B cell (primary cell): ENCODE measurements at regions not wholly inside any gene's neighbourhood (a gene's known extent, or its start where the extent isn't known, plus 50 kb on each side); places are given as distances from the start of the nearest gene placed in this dataset.

Source experiments
- ATAC-seq: fragments of 200-7000 bp; cut with Tn5 transposase; one replicate; pipeline ENCODE4 v1.10.0; 2021; ENCODE audit warnings: low read depth, mild to moderate bottlenecking, moderate number of reproducible peaks, moderate library complexity
- CTCF ChIA-PET: fragments of 350-600 bp; sonication (Branson Sonifier 250); formaldehyde crosslinking; loops from one replicate; lab custom pipeline; 2021; ENCODE audit warnings: antibody characterized with exemption, inconsistent platforms; lab: Charles Lee
- POLR2A ChIA-PET: fragments of 350-600 bp; sonication (Branson Sonifier 250); formaldehyde crosslinking; loops from one replicate; lab custom pipeline; 2021; ENCODE audit warnings: antibody characterized with exemption; lab: Charles Lee
- DNase-seq: peaks from one replicate; pipeline ENCODE4 v3.0.0; 2013
- H2AFZ ChIP-seq: 2 replicates; pipeline ENCODE4 v1.6.1; 2012; ENCODE audit warnings: mild to moderate bottlenecking, low read depth, low read length; ENCODE audit not compliant: insufficient read depth, poor library complexity, severe bottlenecking
- H3K27ac ChIP-seq, 2 donors: 1 replicate in 1 of 2; 2 replicates in 1 of 2; pipeline ENCODE4 v1.5.1; 2012 to 2013; ENCODE audit warnings: low read length in 2 of 2, mild to moderate bottlenecking in 2 of 2, moderate library complexity in 1 of 2
- H3K27me3 ChIP-seq, 4 experiments: fragments of 200-600 bp in 1 of 4; sonication (generic) in 1 of 4; replicated peaks in 1 of 4; 1 replicate in 2 of 4; 2 replicates in 2 of 4; pipeline versions ENCODE4 v1.6.1 to v1.7.0; 2013 to 2016; ENCODE audit warnings: low read length in 3 of 4, mild to moderate bottlenecking in 2 of 4, mixed read lengths in 1 of 4, moderate library complexity in 1 of 4; ENCODE audit not compliant: insufficient read depth in 4 of 4, control insufficient read depth in 3 of 4; ENCODE audit errors: control extremely low read depth in 1 of 4
- H3K36me3 ChIP-seq, 2 experiments: replicated peaks in 1 of 2; 1 replicate in 1 of 2; 2 replicates in 1 of 2; pipeline versions ENCODE4 v1.6.1 to v1.7.1; 2013; ENCODE audit warnings: low read length in 1 of 2; ENCODE audit not compliant: insufficient read depth in 2 of 2, control insufficient read depth in 1 of 2; ENCODE audit errors: control extremely low read depth in 1 of 2, extremely low read depth in 1 of 2
- H3K4me1 ChIP-seq, 2 donors: fragments of 200-600 bp in 1 of 2; sonication (generic) in 1 of 2; 1 replicate in 1 of 2; 2 replicates in 1 of 2; pipeline versions ENCODE4 v1.5.1 to v1.6.1; 2013 to 2017; ENCODE audit warnings: low read length in 2 of 2; ENCODE audit not compliant: control insufficient read depth in 2 of 2, insufficient read depth in 2 of 2
- H3K4me2 ChIP-seq: replicated peaks from 2 replicates; pipeline ENCODE3; 2012; ENCODE audit warnings: mild to moderate bottlenecking, low read depth, low read length; ENCODE audit not compliant: poor library complexity, severe bottlenecking
- H3K4me3 ChIP-seq, 5 experiments: fragments of 200-600 bp in 1 of 5; sonication (generic) in 1 of 5; 1 replicate in 3 of 5; 2 replicates in 2 of 5; pipeline versions ENCODE4 v1.5.1 to v1.7.0; 2011 to 2016; ENCODE audit warnings: low read length in 4 of 5, mild to moderate bottlenecking in 4 of 5, low read depth in 2 of 5, control low read depth in 1 of 5, moderate library complexity in 1 of 5; ENCODE audit not compliant: insufficient read depth in 1 of 5; ENCODE audit errors: control extremely low read depth in 1 of 5, extremely low read depth in 1 of 5
- H3K79me2 ChIP-seq: fragments of 200-600 bp; sonication (generic); one replicate; pipeline ENCODE4 v1.6.0; 2016; ENCODE audit warnings: low read length; ENCODE audit not compliant: control insufficient read depth, insufficient read depth
- H3K9ac ChIP-seq: fragments of 200-600 bp; sonication (generic); 2 replicates; pipeline ENCODE4 v1.6.1; 2017; ENCODE audit warnings: mild to moderate bottlenecking, low read length, moderate library complexity
- H3K9me3 ChIP-seq, 3 donors: one replicate each; pipeline versions ENCODE4 v1.6.1 to v1.7.1; 2013; ENCODE audit warnings: low read length in 2 of 3; ENCODE audit not compliant: control insufficient read depth in 2 of 3, insufficient read depth in 1 of 3; ENCODE audit errors: control extremely low read depth in 1 of 3
- H4K20me1 ChIP-seq: 2 replicates; pipeline ENCODE4 v1.6.0; 2012; ENCODE audit warnings: mild to moderate bottlenecking, low read length; ENCODE audit not compliant: insufficient read depth, control insufficient read depth, poor library complexity, severe bottlenecking
- H3K27ac Mint-ChIP-seq: one replicate; pipeline ENCODE4 v1.8.0; 2021; ENCODE audit warnings: mixed read lengths
- H3K27me3 Mint-ChIP-seq: one replicate; pipeline ENCODE4 v1.8.0; 2021; ENCODE audit warnings: mixed read lengths
- H3K4me1 Mint-ChIP-seq: one replicate; pipeline ENCODE4 v1.8.0; 2021; ENCODE audit warnings: mixed read lengths
- H3K4me3 Mint-ChIP-seq: one replicate; pipeline ENCODE4 v1.8.0; 2021; ENCODE audit warnings: mixed read lengths
- H3K9me3 Mint-ChIP-seq: one replicate; pipeline ENCODE4 v1.8.0; 2022; ENCODE audit warnings: mixed read lengths; ENCODE audit not compliant: insufficient read depth
- EZH2 ChIP-seq: IDR thresholded peaks from 2 replicates; pipeline ENCODE4 v1.6.1; 2012; ENCODE audit warnings: borderline replicate concordance, low read depth, mild to moderate bottlenecking, moderate library complexity, low read length; ENCODE audit not compliant: insufficient read depth, poor library complexity, severe bottlenecking
- WGBS: methylation state at CpG from one replicate; pipeline ENCODE4 v1.1.5; 2013; ENCODE audit warnings: missing lambda C conversion rate; ENCODE audit not compliant: insufficient coverage; 5-methylcytosine and 5-hydroxymethylcytosine counted together
- intact Hi-C: fragments of 100-400 bp; cut with micrococcal nuclease; formaldehyde crosslinking; loops from one replicate; pipeline ENCODE4 v1.10.0; 2022
- TF ChIP-seq, protein P1 (sequence below): fragments of 200-600 bp; IDR thresholded peaks from one replicate; pipeline ENCODE4 v1.8.0; 2022; ENCODE audit warnings: antibody characterized with exemption, mild to moderate bottlenecking

DNA sequence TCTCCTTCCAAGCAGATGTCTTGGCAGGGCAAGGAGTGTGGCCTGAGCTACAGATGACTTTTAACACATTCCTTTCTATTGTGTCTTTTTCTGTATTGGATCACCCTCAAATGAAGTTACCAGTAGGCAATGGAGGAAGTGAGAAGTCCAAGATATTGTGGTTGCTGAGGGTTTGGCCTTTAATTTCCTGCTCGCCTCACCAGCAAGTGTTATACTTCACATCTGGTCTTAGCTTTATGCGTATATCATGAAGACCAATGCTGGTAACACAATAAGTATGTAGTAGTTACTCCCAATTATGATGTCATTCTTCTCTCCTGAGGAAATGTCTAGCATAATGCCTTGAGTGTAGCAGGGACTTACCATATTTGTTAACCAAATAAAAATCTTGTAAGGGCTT is 179.9 kb downstream of the ZIC1 start:
- no peaks in the 10 kb centered on the region for H3K79me2 ChIP-seq
- Mint-ChIP-seq H3K9me3 (peaks cover 4% of the 10 kb centered on the region), H3K27me3 (no peaks in the 10 kb centered on the region), H3K27ac (no peak overlapping the region), H3K4me1 (no peaks in the 10 kb centered on the region), H3K4me3 (no peak overlapping the region)
- ATAC-seq (no peak), DNase-seq (no peak)
- ChIA-PET POLR2A (no interaction called here), CTCF (no interaction called here)
- no peaks in the 10 kb centered on the region for H4K20me1 ChIP-seq
- no peak overlapping the region for H3K4me2 ChIP-seq
- intact Hi-C loops = no loop called here
- no peaks in the 10 kb centered on the region for H3K27me3 ChIP-seq
- peaks cover 0 to 2% (median 0%) of the 10 kb centered on the region in 3 donors for H3K9me3 ChIP-seq
- WGBS = no CpG with 5 or more reads among the region's 2 CpGs
- no peak overlapping the region for H3K4me3 ChIP-seq
- no peaks in the 10 kb centered on the region for H3K36me3 ChIP-seq
- no peak for TF ChIP-seq EZH2
- TF ChIP-seq, protein P1, sequence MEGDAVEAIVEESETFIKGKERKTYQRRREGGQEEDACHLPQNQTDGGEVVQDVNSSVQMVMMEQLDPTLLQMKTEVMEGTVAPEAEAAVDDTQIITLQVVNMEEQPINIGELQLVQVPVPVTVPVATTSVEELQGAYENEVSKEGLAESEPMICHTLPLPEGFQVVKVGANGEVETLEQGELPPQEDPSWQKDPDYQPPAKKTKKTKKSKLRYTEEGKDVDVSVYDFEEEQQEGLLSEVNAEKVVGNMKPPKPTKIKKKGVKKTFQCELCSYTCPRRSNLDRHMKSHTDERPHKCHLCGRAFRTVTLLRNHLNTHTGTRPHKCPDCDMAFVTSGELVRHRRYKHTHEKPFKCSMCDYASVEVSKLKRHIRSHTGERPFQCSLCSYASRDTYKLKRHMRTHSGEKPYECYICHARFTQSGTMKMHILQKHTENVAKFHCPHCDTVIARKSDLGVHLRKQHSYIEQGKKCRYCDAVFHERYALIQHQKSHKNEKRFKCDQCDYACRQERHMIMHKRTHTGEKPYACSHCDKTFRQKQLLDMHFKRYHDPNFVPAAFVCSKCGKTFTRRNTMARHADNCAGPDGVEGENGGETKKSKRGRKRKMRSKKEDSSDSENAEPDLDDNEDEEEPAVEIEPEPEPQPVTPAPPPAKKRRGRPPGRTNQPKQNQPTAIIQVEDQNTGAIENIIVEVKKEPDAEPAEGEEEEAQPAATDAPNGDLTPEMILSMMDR = no peak
- H2AFZ ChIP-seq = no peak overlapping the region
- H3K27ac ChIP-seq = no peak overlapping the region
- H3K9ac ChIP-seq = no peak overlapping the region
- H3K4me1 ChIP-seq = no peaks in the 10 kb centered on the region

DNA sequence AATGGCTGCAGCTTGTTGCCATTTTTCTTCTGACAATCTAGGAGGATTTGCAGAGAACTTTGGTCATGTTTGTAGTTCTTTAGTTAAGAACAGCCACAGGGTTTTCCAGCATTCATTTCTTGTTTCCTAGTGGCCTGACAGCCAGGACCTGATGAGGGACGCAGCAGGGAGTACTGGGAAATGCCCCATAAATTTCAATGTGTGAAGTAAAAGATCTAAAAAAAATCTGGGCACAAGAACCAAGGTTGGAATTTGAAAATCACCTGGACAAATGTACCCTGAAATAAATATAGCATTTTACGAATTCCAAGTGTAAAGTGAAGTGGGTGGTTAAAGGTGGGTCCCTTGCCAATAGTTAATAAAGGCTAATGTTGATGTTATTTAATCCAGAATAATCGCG is 195.0 kb downstream of the ZIC1 start:
- Histone ChIP-seq H3K9ac (no peak overlapping the region), H3K27me3 (no peaks in the 10 kb centered on the region), H3K27ac (no peak overlapping the region), H3K4me3 (no peak overlapping the region), H3K4me2 (no peak overlapping the region), H4K20me1 (no peaks in the 10 kb centered on the region), H3K4me1 (no peaks in the 10 kb centered on the region), H3K36me3 (no peaks in the 10 kb centered on the region), H2AFZ (no peak overlapping the region), H3K9me3 (peaks cover 0 to 6% (median 0%) of the 10 kb centered on the region in 3 donors), H3K79me2 (no peaks in the 10 kb centered on the region)
- Mint-ChIP-seq H3K4me1 (no peaks in the 10 kb centered on the region), H3K4me3 (no peak overlapping the region), H3K27me3 (no peaks in the 10 kb centered on the region), H3K27ac (no peak overlapping the region), H3K9me3 (no peaks in the 10 kb centered on the region)
- WGBS = 43% methylated on average over 1 of the region's 4 CpGs
- POLR2A ChIA-PET = no interaction called here
- TF ChIP-seq EZH2 = no peak
- TF ChIP-seq, protein P1 = no peak
- intact Hi-C loops = no loop called here
- no peak for ATAC-seq
- DNase-seq = no peak
- CTCF ChIA-PET = no interaction called here
